HFF-Myc (cell line): ENCODE measurements at regions not wholly inside any gene's neighbourhood (a gene's known extent, or its start where the extent isn't known, plus 50 kb on each side); places are given as distances from the start of the nearest gene placed in this dataset.
"Not testable (repeated sequence)": the region's sequence is repeated elsewhere in the genome, so short reads cannot be mapped to it uniquely, and the experiment has no call there.

Experiments used
- DNase-seq: peaks from one replicate; pipeline ENCODE4 v3.0.0-alpha.2; 2011; ENCODE audit warnings: low read depth; ENCODE audit errors: extremely low read depth
- H3K4me3 ChIP-seq: replicated peaks from 2 replicates; pipeline ENCODE4 v1.5.1; 2011; ENCODE audit warnings: low read depth, mild to moderate bottlenecking, control low read depth, low read length
- TF ChIP-seq, protein P1 (sequence below): IDR thresholded peaks from 2 replicates; pipeline ENCODE4 v1.5.1; 2012; ENCODE audit warnings: mild to moderate bottlenecking, low read depth, low read length, control low read depth; ENCODE audit errors: missing control alignments

DNA sequence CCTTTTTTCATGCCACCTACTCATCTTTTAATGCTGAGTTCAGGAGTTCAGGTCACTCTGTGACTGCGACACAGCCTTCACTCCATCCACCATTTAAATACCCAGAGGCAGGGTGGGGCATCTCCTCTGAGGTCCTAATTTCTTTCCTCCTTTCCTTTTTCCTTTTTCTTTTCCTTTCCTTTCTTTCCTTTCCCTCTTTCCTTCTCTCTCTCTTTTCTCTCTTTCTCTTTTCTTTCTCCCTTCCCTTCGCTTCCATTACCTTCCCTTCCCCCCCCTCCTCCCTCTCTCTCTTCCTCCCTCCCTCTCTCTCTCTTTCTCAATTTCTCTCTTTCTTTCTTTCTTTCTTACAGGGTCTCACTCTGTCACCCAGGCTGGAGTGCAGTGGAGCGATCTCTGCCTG lies 145.9 kb upstream of the SVIL start:
- TF ChIP-seq, protein P1, sequence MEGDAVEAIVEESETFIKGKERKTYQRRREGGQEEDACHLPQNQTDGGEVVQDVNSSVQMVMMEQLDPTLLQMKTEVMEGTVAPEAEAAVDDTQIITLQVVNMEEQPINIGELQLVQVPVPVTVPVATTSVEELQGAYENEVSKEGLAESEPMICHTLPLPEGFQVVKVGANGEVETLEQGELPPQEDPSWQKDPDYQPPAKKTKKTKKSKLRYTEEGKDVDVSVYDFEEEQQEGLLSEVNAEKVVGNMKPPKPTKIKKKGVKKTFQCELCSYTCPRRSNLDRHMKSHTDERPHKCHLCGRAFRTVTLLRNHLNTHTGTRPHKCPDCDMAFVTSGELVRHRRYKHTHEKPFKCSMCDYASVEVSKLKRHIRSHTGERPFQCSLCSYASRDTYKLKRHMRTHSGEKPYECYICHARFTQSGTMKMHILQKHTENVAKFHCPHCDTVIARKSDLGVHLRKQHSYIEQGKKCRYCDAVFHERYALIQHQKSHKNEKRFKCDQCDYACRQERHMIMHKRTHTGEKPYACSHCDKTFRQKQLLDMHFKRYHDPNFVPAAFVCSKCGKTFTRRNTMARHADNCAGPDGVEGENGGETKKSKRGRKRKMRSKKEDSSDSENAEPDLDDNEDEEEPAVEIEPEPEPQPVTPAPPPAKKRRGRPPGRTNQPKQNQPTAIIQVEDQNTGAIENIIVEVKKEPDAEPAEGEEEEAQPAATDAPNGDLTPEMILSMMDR, result no peak
- H3K4me3 ChIP-seq, result no peak overlapping the region
- no peak for DNase-seq

DNA sequence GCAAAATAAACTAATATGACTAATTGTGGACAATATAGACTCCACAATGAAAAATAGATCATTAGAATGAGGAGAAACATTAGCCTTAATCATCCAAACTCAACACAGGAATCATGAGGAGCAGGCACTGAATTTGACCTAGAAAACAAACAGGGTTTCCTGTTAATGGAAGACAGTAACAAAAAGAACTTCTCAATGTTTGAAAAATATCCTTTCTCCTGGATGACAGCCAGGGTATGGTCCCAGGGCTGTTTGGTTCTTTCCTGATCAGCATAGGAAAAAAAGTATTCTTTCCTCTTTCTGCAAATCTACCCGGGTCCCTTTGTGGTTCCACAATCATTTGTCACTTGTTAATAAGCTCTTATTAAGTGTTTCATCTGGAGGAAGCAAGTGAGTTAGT lies 145.3 kb upstream of the SVIL start:
- TF ChIP-seq, protein P1, result no peak
- no peak for DNase-seq
- H3K4me3 ChIP-seq, result no peak overlapping the region

DNA sequence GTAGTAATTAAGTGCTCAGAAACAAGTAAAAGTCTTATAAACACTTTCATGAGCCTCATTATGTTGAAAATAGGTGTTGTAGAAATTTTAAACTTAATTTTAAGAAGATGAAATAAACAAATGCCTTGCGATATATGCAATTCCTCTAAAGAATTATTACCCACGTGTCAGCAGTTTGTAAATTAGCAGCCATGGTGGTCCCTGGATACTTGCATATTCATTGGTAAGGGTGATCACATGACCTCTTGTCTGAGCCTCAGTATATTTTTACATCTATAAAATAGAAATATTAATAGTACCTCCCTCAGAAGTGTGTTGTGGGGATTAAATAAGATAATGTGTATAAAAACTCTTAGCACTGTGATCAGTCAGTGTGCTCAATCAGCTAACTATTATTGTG lies 141.5 kb upstream of the SVIL start:
- H3K4me3 ChIP-seq, result no peak overlapping the region
- TF ChIP-seq, protein P1, result no peak
- no peak for DNase-seq

DNA sequence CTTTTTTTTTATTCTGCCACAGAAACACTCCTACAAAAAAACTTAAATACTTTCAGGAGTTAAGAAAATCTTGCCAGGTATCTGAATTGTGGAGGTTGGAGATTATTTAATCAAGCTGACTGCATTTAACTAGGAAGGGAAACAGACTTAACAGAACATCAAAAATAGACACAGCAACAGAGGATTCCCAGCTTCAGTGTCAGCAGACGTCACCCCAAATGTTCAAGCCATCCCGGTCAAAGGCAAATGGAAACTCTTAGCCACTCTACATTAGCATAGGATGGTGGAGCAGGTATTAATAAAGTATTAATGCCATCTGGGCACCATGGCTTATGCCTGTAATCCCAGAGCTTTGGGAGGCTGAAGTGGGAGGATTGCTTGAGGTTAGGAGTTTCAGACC lies 139.7 kb upstream of the SVIL start:
- TF ChIP-seq, protein P1, result no peak
- no peak overlapping the region for H3K4me3 ChIP-seq
- DNase-seq, result no peak

DNA sequence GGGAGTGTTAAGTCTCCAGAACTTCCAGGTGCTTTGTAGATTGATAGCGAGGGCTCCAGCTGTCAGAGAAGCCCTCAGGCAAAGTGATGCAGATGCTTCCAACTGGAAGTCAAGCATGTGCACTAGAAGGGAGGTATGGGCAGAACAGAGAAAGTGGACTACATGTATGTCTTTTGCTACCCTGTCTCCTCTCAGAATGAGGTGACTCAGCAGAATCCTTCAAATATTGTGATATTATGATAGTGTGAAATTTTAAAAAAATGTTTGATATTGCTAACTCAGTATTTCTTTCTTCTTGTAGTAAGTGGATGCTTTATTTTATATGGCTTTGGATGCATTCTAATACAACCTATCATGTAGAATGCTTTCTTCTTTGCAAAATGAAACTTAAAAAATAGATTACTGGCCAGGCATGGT lies 138.9 kb upstream of the SVIL start:
- DNase-seq, result no peak
- TF ChIP-seq, protein P1, result no peak
- H3K4me3 ChIP-seq, result no peak overlapping the region

DNA sequence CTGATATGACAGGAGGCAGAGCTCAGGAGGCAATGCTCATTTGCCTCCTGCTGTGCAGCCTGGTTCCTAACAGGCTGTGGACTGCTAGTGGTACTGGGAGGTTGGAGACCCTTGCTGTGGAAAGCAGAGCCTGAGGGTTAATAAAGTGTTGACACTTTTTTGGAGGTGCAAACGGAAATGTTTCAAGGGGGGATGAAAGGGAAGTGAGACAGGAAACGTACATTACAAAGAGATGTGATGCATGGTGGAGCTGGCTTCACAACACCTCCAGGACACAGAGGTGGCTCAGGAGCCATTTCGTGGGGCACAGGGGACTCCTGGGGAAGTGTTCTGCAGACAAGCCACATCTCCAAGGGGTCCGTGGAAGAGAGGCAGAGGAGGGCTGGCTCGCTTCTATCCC lies 137.6 kb upstream of the SVIL start:
- TF ChIP-seq, protein P1, result no peak
- H3K4me3 ChIP-seq, result no peak overlapping the region
- no peak for DNase-seq

DNA sequence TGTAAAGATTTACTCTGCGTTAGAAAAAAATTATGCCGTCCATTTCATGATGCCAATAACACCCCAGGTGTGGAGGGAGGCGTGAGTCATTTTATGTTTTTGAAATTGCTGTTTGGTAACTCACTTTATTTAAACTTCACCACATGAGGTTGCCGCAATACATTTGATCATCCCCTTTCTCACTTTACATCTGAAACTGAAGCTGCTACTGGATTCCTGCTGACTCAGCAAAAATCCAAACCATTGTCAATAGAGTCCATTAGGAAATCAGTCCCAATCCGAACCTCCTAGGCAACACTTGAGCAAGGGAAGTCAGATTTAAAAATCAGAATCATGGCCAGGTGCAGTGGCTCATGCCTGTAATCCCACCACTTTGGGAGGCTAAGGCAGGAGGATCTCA lies 136.6 kb upstream of the SVIL start:
- DNase-seq, result no peak
- TF ChIP-seq, protein P1, result no peak
- H3K4me3 ChIP-seq, result no peak overlapping the region

DNA sequence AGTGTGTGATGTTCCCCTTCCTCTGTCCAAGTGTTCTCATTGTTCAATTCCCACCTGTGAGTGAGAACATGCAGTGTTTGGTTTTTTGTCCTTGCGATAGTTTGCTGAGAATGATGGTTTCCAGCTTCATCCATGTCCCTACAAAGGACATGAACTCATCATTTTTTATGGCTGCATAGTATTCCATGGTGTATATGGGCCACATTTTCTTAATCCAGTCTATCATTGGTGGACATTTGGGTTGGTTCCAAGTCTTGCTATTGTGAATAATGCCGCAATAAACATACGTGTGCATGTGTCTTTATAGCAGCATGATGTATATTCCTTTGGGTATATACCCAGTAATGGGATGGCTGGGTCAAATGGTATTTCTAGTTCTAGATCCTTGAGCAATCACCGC lies 134.5 kb upstream of the SVIL start:
- DNase-seq, H3K4me3 ChIP-seq: not testable (repeated sequence)
